ENCODE measurements at regions not wholly inside any gene's neighbourhood (a gene's known extent, or its start where the extent isn't known, plus 50 kb on each side); places are given as distances from the start of the nearest gene placed in this dataset.
A peak's percentile ranks its signal among the peaks of the same experiment; 100 is the strongest.

- DNase-seq (ENCODE audit: low read depth), result peak; percentile 85
Measured at GRCh38 chr3:189563853-189564563, 67.2 kb upstream of the TP63 start.

- DNase-seq (ENCODE audit: low read depth), result no peak
Measured at GRCh38 chr3:189566550-189567130, 64.5 kb upstream of the TP63 start.

GRCh38 chr3:189567322-189567721 lies 63.9 kb upstream of the TP63 start:
- no peak for DNase-seq (ENCODE audit: low read depth)

- no peak for DNase-seq (ENCODE audit: low read depth)
Measured at GRCh38 chr3:189567766-189568420, 63.3 kb upstream of the TP63 start.

GRCh38 chr3:189568961-189569360 lies 62.2 kb upstream of the TP63 start:
- DNase-seq (ENCODE audit: low read depth), result no peak

GRCh38 chr3:189569473-189569872 lies 61.7 kb upstream of the TP63 start:
- no peak for DNase-seq (ENCODE audit: low read depth)

- no peak for DNase-seq (ENCODE audit: low read depth)
Measured at GRCh38 chr3:189570916-189571315, 60.3 kb upstream of the TP63 start.

- no peak for DNase-seq (ENCODE audit: low read depth)
Measured at GRCh38 chr3:189572249-189572648, 58.9 kb upstream of the TP63 start.

GRCh38 chr3:189573004-189573403 lies 58.2 kb upstream of the TP63 start:
- DNase-seq (ENCODE audit: low read depth), result no peak

- DNase-seq (ENCODE audit: low read depth), result no peak
Measured at GRCh38 chr3:189576486-189576885, 54.7 kb upstream of the TP63 start.

- no peak for DNase-seq (ENCODE audit: low read depth)
Measured at GRCh38 chr3:189577050-189577951, 53.9 kb upstream of the TP63 start.

GRCh38 chr3:189580190-189580589 lies 51.0 kb upstream of the TP63 start:
- DNase-seq (ENCODE audit: low read depth), result no peak

All from GM04504 (cell line).